ENCODE measurements at regions not wholly inside any gene's neighbourhood (a gene's known extent, or its start where the extent isn't known, plus 50 kb on each side); places are given as distances from the start of the nearest gene placed in this dataset.
"Not testable (repeated sequence)": the region's sequence is repeated elsewhere in the genome, so short reads cannot be mapped to it uniquely, and the experiment has no call there.

DNA sequence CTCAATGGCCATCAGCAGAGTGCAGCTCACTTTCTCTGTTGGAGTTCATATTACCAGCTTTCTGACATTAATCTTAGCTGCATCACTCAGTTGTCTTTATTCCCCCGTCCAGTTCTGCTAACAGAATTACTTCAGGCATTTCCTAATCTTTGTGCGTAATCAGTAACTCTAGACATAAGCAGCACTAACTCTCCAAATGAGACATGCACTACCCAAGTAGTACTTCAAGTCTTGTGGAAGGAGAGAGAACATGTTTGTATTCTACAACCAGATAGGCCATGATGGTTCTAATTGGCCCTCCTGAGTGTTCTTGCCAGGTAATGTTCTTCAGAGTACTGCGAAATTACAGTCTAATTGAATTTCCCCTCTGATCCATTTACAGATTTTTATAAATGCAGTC lies 448.5 kb upstream of the RPS6KA3 start:
- no peak for DNase-seq (ENCODE audit: low read depth)

DNA sequence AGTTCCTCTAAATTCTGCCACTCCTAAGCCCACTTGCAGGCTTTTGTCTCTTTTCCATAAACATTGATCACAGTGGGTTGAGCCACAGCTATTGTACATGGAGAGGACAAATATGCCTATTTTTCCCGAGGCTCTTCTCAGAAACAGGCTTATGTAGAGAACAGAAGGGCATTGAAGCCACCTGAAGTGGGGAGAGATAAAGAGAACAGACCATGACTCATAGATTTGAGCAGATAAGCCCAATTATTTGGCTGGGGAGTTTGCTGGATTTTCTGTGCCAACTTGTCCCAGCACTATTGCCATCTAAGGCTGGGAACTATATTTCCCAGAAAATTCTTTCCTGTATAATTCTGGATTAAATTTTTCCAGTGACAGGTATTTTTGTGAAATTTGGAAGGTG lies 446.1 kb upstream of the RPS6KA3 start:
- no peak for DNase-seq (ENCODE audit: low read depth)

DNA sequence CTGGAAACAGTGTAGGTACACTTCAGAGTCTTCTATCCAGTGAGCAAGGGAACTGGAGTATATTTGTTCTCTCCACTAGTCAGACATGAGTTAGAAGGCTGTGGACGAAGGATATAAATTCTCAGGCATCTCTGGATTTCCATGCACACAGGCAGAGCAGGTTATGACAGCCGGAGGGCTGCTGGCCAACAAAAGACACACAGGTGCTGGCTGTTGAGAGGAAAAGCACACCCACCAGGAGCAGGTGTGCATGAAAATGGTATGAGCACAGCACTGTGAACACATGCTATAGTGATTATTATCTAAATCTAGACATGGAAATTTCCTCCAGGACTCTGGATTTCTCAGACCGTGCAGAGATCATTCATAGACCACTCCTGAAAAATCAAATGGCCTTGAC lies 444.7 kb upstream of the RPS6KA3 start:
- DNase-seq (ENCODE audit: low read depth), result no peak

DNA sequence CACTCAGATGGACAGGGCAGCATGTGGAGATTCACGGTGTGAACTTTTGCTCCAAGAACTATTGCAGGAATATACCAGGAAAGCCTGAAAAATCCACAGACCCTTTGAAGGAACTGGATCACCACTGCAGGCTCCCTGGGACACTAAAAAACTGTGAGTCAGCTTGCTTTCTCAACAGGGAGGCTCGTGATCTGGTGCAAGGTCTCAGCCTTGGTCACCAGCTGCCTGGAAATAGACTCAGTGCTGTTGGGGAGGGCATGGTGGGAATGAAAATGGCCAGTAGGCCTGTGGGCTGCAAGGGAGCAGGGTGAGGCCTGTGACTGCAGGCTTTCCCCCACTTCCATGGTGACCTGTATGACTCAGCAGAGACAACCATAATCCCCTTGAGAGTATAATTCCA lies 426.4 kb upstream of the RPS6KA3 start:
- DNase-seq (ENCODE audit: low read depth), result no peak

DNA sequence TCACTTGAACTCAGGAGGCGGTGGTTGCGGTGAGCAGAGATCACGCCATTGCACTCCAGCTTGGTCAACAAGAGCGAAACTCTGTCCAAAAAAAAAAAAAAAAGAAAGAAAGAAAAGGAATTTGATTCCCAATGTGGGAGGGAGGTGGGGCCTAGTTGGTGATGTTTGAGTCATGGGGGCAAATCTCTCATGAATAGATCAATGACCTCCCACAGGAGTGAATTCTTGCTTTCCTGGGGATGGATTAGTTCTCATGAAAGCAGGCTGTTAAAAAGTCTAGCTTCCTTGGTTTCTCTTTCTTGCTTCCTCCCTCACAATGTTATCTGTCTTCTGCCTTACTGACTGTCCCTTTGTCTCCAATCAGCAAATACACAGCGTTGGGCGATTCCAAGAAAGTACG lies 419.5 kb upstream of the RPS6KA3 start:
- DNase-seq (ENCODE audit: low read depth), result no peak

DNA sequence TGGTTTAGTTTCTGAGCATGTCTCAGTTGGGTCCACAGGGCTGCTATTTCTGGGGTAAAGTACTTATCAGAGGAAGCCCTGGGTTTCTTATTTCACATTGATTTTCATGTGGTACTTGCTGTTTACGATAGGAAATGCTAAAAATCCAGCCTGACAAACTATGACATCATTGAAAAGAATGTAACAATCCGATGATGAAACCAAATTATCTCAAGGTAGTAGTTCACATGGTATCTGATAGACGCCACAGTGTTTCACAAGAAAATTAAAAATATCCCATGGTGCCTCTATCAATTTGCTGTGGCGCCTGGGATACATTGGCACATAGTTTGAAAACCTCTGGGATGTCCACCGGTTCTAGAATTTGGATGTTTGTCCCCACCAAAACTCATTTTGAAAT lies 418.9 kb upstream of the RPS6KA3 start:
- no peak for DNase-seq (ENCODE audit: low read depth)

DNA sequence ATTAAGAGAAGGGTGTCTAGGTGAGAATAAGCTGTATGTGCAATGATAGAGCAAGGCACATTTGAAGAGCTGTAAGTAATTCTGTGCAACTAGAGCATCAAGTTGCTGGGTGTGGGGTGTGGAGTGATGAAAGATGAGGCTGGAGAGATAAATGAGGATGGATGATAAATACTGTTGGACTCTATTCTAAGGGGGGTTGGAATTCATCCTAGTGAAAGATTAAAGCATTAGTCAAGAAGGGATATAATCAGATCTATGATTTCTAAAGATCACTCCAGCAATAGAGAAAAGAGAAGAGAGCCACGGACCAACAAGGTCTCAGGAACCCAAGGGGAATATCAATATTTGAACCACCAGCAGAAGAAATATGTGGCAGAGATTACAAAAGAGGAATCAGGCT lies 415.0 kb upstream of the RPS6KA3 start:
- DNase-seq (ENCODE audit: low read depth), result no peak

DNA sequence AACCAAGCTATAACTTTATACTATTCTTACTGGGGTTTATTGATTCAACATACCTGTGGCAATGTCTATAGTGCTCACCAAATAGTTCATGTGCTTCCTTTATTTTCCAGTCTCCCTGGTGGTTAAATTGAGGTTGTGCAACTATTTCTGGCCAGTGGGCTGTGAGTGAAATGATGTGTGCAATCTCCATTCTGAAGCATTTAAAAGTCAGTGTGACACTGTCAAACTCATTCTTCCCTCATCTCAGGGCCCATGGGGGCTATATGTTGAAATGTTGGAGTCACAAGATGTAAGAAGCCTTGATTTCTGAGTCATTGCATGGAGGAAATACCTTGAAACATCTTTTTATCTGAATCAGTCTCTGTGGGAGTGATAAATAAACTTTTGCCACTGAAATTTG lies 414.3 kb upstream of the RPS6KA3 start:
- DNase-seq (ENCODE audit: low read depth), result no peak

DNA sequence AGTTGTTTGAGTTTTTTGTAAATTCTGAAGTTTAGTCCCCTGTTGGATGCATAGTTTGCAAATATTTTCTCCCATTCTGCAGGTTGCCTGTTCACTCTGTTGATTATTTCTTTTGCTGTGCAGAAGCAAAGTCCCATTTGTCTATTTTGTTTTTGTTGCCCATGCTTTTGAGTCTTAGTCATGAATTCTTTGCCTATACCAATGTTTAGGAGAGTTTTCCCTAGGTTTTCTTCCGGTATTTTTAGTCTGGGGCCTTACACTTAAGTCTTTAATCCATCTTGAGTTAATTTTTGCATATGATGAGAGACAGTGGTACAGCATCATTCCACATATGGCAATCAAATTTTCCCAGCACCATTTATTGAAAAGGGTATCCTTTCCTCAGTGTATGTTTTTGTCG lies 405.8 kb upstream of the RPS6KA3 start:
- no peak for DNase-seq (ENCODE audit: low read depth)

DNA sequence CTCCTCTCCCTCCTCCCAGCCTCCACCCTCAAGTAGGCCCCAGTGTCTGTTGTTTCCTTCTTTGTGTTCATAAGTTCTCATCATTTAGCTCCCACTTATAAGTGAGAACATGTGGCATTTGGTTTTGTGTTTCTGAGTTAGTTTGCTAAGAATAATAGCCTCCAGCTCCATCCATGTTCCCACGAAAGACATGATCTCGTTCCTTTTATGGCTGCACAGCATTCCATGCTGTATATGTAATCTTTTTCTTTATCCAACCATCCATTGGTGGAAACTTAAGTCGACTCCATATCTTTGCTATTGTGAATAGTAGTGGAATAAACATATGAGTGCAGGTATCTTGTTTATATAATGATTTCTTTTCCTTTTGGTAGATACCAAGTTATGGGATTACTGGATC lies 405.0 kb upstream of the RPS6KA3 start:
- not testable (repeated sequence) for DNase-seq (ENCODE audit: low read depth)

DNA sequence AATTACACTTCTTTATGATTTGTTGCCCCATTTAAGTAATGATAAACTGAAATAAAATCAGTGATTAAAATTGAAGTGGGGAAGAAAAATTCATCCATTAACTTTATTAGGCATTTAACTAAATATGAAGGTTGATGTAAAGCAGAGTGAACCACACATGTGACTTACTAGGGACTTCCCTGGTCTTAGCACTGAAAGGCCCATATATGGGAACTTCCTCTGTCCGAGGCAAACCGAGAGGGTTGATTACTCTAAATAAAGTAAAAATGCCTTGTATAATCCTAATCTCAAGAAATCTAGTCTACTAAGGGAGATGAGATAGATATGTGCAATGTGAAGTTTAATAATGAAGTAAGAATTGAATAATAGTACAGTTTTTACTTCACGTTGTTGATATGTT lies 403.9 kb upstream of the RPS6KA3 start:
- no peak for DNase-seq (ENCODE audit: low read depth)

DNA sequence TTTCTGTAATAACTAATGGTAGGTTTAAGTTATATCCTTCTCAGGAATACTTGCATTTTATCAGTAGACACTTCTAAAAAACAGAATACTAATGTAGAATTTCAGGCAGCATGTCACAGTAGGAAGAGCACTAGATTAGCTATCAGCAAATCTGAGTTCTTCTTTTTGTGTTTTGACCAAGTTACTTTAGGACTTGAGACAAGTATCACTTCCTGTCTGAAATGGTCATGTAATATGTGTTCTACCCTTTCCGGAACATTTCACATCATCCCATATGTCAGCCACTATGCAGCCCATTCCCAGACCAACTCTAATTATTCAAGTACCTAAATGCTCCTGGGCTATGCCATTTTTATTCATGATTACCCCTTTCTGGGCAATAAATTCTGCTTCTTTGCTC lies 401.8 kb upstream of the RPS6KA3 start:
- no peak for DNase-seq (ENCODE audit: low read depth)

DNA sequence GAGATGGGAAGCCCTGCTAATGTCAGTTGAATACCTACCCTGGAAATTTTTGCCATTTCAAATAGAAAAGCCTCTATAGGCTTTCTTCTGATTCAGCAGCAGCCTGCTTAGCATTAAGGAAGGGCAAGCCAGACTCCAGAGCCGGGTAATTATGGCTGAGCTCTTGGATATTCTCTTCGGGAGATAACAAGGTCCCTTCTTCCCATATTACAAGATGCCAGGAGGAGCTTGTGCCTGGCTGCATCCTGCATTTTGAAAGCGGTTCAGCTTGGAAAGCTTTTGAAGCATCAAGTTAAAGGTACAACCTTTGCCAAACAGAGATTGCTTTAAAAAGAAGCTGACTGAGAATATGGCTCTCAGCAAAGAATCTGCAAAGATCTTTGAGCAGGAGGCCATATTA lies 399.6 kb upstream of the RPS6KA3 start:
- no peak for DNase-seq (ENCODE audit: low read depth)

DNA sequence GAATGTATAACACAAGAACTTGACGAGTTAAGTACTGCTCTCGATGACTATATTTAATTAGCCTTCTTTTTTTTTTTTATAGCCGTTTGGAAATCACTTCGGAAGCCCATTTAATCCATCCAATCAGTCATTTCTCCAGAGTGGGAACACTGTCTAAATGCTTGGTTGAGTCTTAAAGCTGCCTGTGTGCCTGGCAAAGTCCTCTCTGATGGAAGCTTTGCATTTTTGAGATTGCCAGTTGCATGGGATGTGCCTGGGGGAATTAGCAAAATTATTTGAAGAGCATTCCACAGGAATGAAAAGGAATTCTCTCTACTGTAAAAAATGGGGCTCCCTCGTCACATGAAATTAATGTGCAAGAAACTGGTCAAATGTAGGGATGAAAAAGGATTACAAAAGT lies 398.8 kb upstream of the RPS6KA3 start:
- DNase-seq (ENCODE audit: low read depth), result no peak

DNA sequence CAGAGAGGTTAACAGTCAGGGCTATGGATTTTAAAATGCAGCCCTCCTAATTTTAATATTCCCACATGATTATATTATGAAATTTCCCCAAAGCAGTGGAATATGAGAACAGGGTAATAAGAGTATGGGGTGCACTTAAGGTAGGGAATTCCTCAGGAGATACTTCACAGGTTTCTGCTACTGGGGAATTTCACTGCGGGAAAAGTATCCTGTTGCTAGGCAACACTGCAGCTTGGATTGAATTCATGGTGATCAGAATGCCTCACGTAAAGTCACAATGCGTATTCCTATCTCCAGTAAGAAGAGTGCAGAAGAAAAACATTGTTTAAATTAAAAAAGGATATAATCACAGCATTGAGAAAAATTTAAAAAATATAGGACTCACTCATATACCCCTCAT lies 398.1 kb upstream of the RPS6KA3 start:
- no peak for DNase-seq (ENCODE audit: low read depth)

DNA sequence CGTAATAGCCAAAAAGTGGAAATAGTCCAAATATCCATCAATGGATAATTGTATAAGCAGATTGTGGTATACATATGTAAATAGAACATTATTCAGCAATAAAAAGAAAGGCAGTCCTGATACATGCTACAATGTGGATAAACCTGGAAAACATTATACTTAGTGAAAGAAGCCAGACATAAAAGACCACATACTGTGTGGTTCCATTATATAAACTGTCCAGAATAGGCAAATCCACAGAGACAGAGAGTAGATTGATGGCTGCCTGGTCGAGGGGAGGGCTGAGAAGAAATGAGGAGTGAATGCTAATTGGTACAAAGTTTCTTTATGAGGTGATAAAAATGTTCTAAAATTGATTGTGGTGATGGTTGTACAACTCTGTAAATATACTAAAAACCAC lies 397.4 kb upstream of the RPS6KA3 start:
- DNase-seq (ENCODE audit: low read depth), result no peak

DNA sequence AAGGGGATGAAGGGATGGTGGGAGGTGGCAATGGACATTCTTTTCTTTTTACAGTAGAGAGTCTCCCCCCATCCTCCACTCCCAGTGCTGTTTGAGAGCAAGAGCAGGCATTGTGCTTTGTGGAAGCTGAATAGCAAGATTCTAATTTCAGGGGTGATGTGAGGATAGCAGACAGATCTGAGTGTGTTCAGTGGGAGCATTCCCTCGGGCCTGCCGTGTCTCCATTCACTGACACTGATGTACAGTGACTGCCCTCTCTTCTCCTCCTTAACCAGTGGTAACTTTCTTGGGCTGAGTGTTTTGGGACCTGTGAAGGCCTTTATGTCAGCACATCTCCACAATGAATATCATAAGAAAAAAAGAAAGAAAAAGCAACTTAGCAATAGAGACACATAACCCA lies 396.6 kb upstream of the RPS6KA3 start:
- no peak for DNase-seq (ENCODE audit: low read depth)

DNA sequence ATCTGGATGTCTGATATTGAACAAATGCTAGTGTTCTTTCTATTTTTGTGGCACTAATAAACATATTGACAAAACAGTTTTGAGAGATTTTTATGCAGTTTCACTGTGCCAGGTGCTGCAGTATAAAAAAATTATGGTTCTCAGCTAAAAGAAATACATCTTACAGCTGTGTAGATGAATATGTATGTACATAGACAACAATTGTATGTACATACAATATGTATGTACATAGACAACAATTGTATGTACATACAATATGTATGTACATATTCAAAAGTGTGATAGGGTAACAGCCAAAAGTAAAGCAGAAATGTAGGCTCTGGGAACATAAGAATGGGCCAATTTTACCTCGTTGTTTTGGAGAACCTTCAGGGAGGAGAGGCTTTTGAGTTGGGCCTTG lies 390.0 kb upstream of the RPS6KA3 start:
- no peak for DNase-seq (ENCODE audit: low read depth)

DNA sequence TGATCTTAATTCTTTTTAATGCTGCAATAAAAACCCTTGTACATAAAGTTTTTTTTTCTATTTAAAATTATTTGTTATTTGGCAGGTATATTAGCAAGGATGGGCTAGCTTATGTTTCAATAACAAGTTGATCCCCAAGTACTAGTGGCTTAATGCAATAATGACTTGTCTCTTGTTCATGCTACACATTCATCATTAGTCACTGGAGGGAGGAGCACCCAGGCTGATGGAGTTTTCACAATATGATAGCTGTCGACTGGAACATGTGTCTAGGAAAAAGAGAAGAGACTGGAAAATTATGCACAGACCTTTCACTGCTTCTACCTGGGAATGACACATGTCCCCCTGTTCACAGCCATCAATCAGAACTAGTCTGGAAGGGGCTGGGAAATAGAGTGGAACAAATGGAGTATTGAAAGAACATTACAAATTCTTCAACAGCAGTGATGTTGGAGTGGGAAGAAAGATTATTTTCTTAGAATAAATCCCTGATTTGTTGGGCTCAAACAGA lies 387.9 kb upstream of the RPS6KA3 start:
- no peak for DNase-seq (ENCODE audit: low read depth)

DNA sequence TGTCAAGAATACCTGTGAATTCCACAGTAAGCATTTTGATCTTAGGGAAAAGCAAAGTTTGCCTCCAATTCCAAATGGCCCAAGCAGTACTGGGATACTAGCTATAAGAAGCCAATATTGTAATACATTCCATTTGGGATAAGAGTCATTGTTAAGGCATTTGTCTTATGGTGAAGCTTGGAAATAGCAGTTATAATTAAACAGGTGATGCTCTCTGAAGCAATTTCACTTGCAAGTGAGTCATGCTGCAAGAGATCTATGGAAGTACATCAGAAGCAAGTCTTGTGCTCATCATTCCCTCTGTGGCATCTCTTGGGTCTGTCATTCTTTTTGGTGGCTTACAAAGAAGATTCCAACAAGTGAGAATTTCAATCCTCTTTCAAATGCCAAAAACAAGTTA lies 386.4 kb upstream of the RPS6KA3 start:
- DNase-seq (ENCODE audit: low read depth), result no peak

DNA sequence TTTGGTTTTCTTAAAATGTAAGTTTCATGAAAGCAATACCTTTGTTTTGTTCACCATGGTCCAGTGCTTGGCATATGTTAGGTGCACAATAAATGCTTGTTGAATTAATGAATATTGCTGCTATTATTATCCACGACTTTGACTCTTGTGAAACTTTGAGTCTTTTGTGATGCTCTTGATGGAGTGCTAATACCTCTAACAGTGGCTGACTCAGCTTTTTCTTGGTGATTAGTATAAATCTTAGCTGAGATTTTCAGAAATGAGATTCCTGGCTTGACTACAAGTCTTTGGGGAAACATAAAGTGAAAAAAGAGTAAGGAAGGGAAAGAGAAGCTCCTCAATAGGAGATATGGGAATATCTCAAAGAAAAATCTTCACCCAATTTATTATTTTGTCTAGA lies 375.2 kb upstream of the RPS6KA3 start:
- no peak for DNase-seq (ENCODE audit: low read depth)

DNA sequence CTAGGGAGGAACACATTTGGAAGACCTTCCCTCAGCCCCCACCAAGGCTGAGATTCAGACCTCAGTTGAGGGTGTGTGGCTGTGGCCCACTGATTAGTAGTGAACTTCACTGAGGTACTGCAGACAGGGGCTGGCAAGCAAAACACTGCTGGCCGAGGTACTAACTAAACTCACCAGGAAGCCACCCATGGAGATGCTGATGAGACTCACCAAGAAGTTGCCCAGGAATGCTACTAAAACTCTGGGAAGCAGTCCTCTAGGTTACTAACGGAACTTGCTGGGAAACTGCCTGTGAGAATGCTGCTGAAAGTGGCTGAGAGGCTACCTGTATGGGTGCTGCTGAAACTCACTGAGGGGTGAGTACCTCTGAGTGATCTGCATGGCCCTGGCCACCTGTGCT lies 372.4 kb upstream of the RPS6KA3 start:
- DNase-seq (ENCODE audit: low read depth), result no peak

DNA sequence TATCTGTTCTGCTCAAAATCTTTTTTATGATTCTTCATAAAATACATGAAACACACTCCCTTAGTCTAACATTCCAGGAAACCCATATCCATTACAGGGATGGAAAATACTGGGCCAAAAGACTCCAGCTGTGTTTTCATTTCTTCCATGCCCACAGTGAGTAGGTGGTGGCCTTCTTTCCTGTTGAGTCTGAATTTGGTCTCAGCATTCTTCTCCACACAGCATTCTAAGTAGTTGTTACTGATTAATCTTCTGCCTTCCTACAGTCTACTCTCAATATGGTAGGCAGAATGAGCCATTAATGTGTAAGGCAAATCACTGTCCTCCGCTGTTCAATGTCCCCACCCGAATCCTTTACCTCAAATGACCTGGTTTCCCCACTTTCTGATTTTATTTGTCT lies 370.6 kb upstream of the RPS6KA3 start:
- DNase-seq (ENCODE audit: low read depth), result no peak

DNA sequence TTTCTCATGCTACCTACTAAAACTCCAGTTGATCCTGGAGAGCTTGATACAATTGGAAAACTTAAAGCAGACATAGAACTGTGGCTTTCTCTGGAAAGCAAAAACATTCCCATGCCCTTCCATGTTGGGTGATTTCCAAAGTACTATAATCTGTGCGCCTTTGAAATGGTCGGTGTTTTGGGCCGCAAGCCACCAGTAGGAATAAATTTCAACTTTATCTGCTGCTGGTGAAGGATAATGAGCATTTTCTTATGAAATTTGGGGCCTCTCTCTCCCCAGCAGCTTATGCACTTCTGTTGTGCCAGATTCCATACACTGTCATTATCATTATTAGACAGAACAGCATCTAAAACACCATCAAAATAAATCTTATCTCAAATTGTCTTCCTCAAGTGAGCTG lies 366.7 kb upstream of the RPS6KA3 start:
- DNase-seq (ENCODE audit: low read depth), result no peak

DNA sequence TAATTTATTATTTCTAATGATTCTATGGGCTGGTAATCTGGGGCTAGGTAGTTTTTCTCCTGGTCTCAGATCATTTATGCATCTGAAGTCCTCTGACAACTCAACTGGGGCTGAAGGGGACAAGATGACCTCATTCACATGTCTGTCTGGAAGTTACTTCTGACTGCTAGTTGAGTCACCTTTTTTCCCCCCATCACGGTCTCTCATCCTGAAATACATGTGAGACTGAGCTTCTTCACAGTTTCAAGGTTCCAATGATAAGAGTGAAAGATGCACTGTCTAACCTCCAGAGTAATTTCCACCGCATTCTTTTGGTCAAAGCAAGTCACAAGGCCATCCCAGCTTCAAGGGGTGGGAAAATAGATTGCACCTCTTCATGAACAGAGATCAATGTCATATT lies 356.7 kb upstream of the RPS6KA3 start:
- no peak for DNase-seq (ENCODE audit: low read depth)
